Hepatocyte (in vitro differentiated cells): ENCODE measurements at regions not wholly inside any gene's neighbourhood (a gene's known extent, or its start where the extent isn't known, plus 50 kb on each side); places are given as distances from the start of the nearest gene placed in this dataset.

ENCODE experiments used
- DNase-seq: peaks from one replicate; pipeline ENCODE4 v3.0.0-alpha.2; 2016; ENCODE audit warnings: low spot score
- H2AFZ ChIP-seq: fragments of 200-600 bp; sonication (generic); 2 replicates; pipeline ENCODE4 v1.6.0; 2016; ENCODE audit warnings: antibody characterized with exemption, mild to moderate bottlenecking
- H3K27ac ChIP-seq: fragments of 200-600 bp; sonication (generic); 2 replicates; pipeline ENCODE4 v1.5.1; 2016; ENCODE audit warnings: mild to moderate bottlenecking
- H3K27me3 ChIP-seq: fragments of 200-600 bp; sonication (generic); 2 replicates; pipeline ENCODE4 v1.6.1; 2016
- H3K36me3 ChIP-seq: fragments of 200-600 bp; sonication (generic); replicated peaks from 2 replicates; pipeline ENCODE4 v1.5.1; 2016; ENCODE audit warnings: low read depth; ENCODE audit not compliant: insufficient read depth
- H3K4me1 ChIP-seq: fragments of 200-600 bp; sonication (generic); 2 replicates; pipeline ENCODE4 v1.5.1; 2016; ENCODE audit warnings: mild to moderate bottlenecking, moderate library complexity; ENCODE audit not compliant: insufficient read depth
- H3K4me2 ChIP-seq: fragments of 200-600 bp; sonication (generic); 2 replicates; pipeline ENCODE4 v1.6.0; 2016
- H3K4me3 ChIP-seq: fragments of 200-600 bp; sonication (generic); 2 replicates; pipeline ENCODE4 v1.5.1; 2016; ENCODE audit warnings: mild to moderate bottlenecking
- H3K79me2 ChIP-seq: fragments of 200-600 bp; sonication (generic); 2 replicates; pipeline ENCODE4 v1.6.0; 2017; ENCODE audit warnings: mild to moderate bottlenecking
- H3K9me2 ChIP-seq: fragments of 200-600 bp; sonication (generic); replicated peaks from 2 replicates; pipeline ENCODE4 v1.6.0; 2017; ENCODE audit warnings: mild to moderate bottlenecking; ENCODE audit not compliant: insufficient read depth
- H3K9me3 ChIP-seq: fragments of 200-600 bp; sonication (generic); 2 replicates; pipeline ENCODE4 v1.5.1; 2016; ENCODE audit warnings: low read depth, mild to moderate bottlenecking
- H4K20me1 ChIP-seq: fragments of 200-600 bp; sonication (generic); 2 replicates; pipeline ENCODE4 v1.6.0; 2016; ENCODE audit warnings: mild to moderate bottlenecking; ENCODE audit not compliant: insufficient read depth, poor library complexity, severe bottlenecking
- CTCF ChIP-seq: fragments of 200-600 bp; sonication (generic); IDR thresholded peaks from 2 replicates; pipeline ENCODE4 v1.5.1; 2016; ENCODE audit warnings: antibody characterized with exemption, mild to moderate bottlenecking; ENCODE audit not compliant: poor library complexity
- EZH2 ChIP-seq: fragments of 200-600 bp; sonication (generic); IDR thresholded peaks from 2 replicates; pipeline ENCODE4 v1.6.1; 2016; ENCODE audit warnings: antibody characterized with exemption, mild to moderate bottlenecking, borderline replicate concordance
- EZH2phosphoT487 ChIP-seq: fragments of 200-600 bp; sonication (generic); IDR thresholded peaks from one replicate; pipeline ENCODE4 v1.6.1; 2018; ENCODE audit warnings: antibody characterized with exemption, mild to moderate bottlenecking, low read depth, moderate library complexity; ENCODE audit not compliant: unreplicated experiment, severe bottlenecking
- WGBS: methylation state at CpG from one replicate; pipeline ENCODE4 v1.1.6; 2016; ENCODE audit warnings: low lambda C conversion rate; ENCODE audit errors: missing lambda C conversion rate; 5-methylcytosine and 5-hydroxymethylcytosine counted together

DNA sequence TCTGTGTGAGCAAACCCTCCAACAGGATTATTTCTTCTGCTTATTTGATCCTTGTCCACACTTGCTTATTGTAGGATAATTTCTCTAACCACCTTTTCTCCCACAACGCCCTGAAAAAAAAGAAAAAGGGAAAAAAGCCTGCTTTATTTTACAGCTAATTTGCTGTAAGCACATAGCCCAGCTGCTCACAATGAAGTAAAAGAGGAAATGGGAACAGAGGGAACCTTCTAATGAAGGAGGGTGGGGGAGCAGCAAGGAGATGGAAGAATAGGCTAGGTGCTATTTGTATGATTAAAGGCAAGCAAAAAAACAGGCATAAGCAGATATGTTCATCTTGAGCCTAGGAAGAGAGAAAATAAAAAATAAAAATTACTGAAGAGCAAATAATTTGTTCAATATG lies 331.6 kb downstream of the TXNL1 start:
- no peaks in the 10 kb centered on the region for H4K20me1 ChIP-seq
- H3K79me2 ChIP-seq: no peaks in the 10 kb centered on the region
- H3K27me3 ChIP-seq: no peaks in the 10 kb centered on the region
- H3K9me3 ChIP-seq: no peaks in the 10 kb centered on the region
- H3K9me2 ChIP-seq: no peaks in the 10 kb centered on the region
- H3K4me3 ChIP-seq: no peak overlapping the region
- no peak overlapping the region for H3K4me2 ChIP-seq
- H3K27ac ChIP-seq: no peak overlapping the region
- DNase-seq: no peak
- no peaks in the 10 kb centered on the region for H3K4me1 ChIP-seq
- H2AFZ ChIP-seq: no peak overlapping the region
- no peaks in the 10 kb centered on the region for H3K36me3 ChIP-seq
- no peak for TF ChIP-seq EZH2
- TF ChIP-seq CTCF: no peak
- TF ChIP-seq EZH2phosphoT487: no peak
- WGBS: 63% methylated on average over 1 of the region's 1 CpG

DNA sequence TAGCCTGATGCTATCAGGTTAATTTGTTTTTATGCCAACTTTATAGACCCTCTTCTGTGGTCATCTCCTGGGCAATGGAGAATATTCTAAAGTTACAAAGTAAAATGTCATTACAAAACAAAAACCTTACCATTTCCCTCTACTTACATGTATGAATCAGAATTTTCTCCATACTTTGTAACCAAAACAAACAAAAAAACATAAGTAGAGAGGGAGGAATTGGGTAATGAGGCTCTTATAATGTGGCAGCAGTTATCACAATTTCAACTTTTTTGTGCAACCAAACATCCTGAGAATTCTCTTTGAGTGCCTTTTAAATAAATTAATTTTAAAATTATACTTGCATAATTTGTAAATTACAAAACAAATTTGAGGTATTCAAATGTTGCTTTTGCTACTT lies 332.8 kb downstream of the TXNL1 start:
- H4K20me1 ChIP-seq: no peaks in the 10 kb centered on the region
- H3K36me3 ChIP-seq: no peaks in the 10 kb centered on the region

GRCh38 chr18:56302156-56302555 lies 336.2 kb downstream of the TXNL1 start:
- H3K9me3 ChIP-seq: no peaks in the 10 kb centered on the region
- TF ChIP-seq EZH2 (no peak), EZH2phosphoT487 (no peak), CTCF (no peak)
- no peak overlapping the region for H3K4me3 ChIP-seq
- no peaks in the 10 kb centered on the region for H3K27me3 ChIP-seq
- H3K27ac ChIP-seq: no peak overlapping the region
- H3K36me3 ChIP-seq: no peaks in the 10 kb centered on the region
- H2AFZ ChIP-seq: no peak overlapping the region
- no peak overlapping the region for H3K4me2 ChIP-seq
- no peaks in the 10 kb centered on the region for H3K4me1 ChIP-seq
- 86% methylated on average over 11 of the region's 11 CpGs for WGBS
- no peaks in the 10 kb centered on the region for H3K79me2 ChIP-seq
- DNase-seq: no peak
- no peaks in the 10 kb centered on the region for H3K9me2 ChIP-seq
- no peaks in the 10 kb centered on the region for H4K20me1 ChIP-seq

More for the DNA sequence above, 332.8 kb downstream of the TXNL1 start:
- DNase-seq: no peak
- Histone ChIP-seq H3K4me1 (no peaks in the 10 kb centered on the region), H3K4me3 (no peak overlapping the region), H3K27me3 (no peaks in the 10 kb centered on the region), H3K27ac (no peak overlapping the region), H3K79me2 (no peaks in the 10 kb centered on the region), H2AFZ (no peak overlapping the region), H3K4me2 (no peak overlapping the region), H3K9me3 (no peaks in the 10 kb centered on the region), H3K9me2 (no peaks in the 10 kb centered on the region)
- TF ChIP-seq EZH2: no peak
- TF ChIP-seq CTCF: no peak
- no peak for TF ChIP-seq EZH2phosphoT487

- H3K4me1 ChIP-seq: no peaks in the 10 kb centered on the region
- no peak overlapping the region for H3K4me2 ChIP-seq
- no peak for DNase-seq
- H3K27ac ChIP-seq: no peak overlapping the region
- no peak overlapping the region for H2AFZ ChIP-seq
- TF ChIP-seq CTCF (no peak), EZH2phosphoT487 (no peak), EZH2 (no peak)
- no peak overlapping the region for H3K4me3 ChIP-seq
- 83% methylated on average over 1 of the region's 1 CpG for WGBS
- H3K79me2 ChIP-seq: no peaks in the 10 kb centered on the region
- no peaks in the 10 kb centered on the region for H4K20me1 ChIP-seq
- no peaks in the 10 kb centered on the region for H3K36me3 ChIP-seq
- no peaks in the 10 kb centered on the region for H3K9me2 ChIP-seq
- no peaks in the 10 kb centered on the region for H3K27me3 ChIP-seq
- H3K9me3 ChIP-seq: no peaks in the 10 kb centered on the region
These were observed 338.7 kb downstream of the TXNL1 start for GRCh38 chr18:56299740-56300139.
